ENCODE measurements at regions not wholly inside any gene's neighbourhood (a gene's known extent, or its start where the extent isn't known, plus 50 kb on each side); places are given as distances from the start of the nearest gene placed in this dataset.
"Not testable (repeated sequence)": the region's sequence is repeated elsewhere in the genome, so short reads cannot be mapped to it uniquely, and the experiment has no call there.

- DNase-seq (no peak), ATAC-seq (no peak)
- Histone ChIP-seq H3K27ac (no peak overlapping the region), H3K9me3 (no peaks in the 10 kb centered on the region), H3K36me3 (no peaks in the 10 kb centered on the region), H3K4me3 (no peak overlapping the region), H3K27me3 (no peaks in the 10 kb centered on the region), H3K4me1 (no peaks in the 10 kb centered on the region)
- TF ChIP-seq CTCF (IDR thresholded peaks at IDR 0.05) = no peak
- intact Hi-C loops (cut with DNase I) = no loop called here
- 77 to 81% methylated on average over 2 of the region's 2 CpGs for WGBS, 2 donors
Measured at GRCh38 chr7:79979437-79979836, 155.2 kb upstream of the GNAI1 start.

GRCh38 chr7:79977481-79977880 is 157.2 kb upstream of the GNAI1 start:
- ATAC-seq (no peak), DNase-seq (no peak)
- no peak overlapping the region for H3K4me3 ChIP-seq
- no peaks in the 10 kb centered on the region for H3K27me3 ChIP-seq
- H3K27ac ChIP-seq = no peak overlapping the region
- peaks cover 0 to 7% (median 0%) of the 10 kb centered on the region in 11 donors for H3K9me3 ChIP-seq
- no peaks in the 10 kb centered on the region for H3K4me1 ChIP-seq
- no peak for TF ChIP-seq CTCF (IDR thresholded peaks at IDR 0.05)
- WGBS, 2 donors = 95 to 96% methylated on average over 13 to 16 of the region's 16 CpGs
- intact Hi-C loops (cut with DNase I) = no loop called here
- no peaks in the 10 kb centered on the region for H3K36me3 ChIP-seq

GRCh38 chr7:79976711-79977020 is 158.0 kb upstream of the GNAI1 start:
- H3K27ac ChIP-seq; H3K4me3 ChIP-seq; DNase-seq; H3K9me3 ChIP-seq; ATAC-seq; intact Hi-C loops (cut with DNase I); H3K36me3 ChIP-seq; H3K27me3 ChIP-seq; H3K4me1 ChIP-seq: not testable (repeated sequence)
- WGBS, 2 donors = 66 to 71% methylated on average over 5 of the region's 5 CpGs

DNA sequence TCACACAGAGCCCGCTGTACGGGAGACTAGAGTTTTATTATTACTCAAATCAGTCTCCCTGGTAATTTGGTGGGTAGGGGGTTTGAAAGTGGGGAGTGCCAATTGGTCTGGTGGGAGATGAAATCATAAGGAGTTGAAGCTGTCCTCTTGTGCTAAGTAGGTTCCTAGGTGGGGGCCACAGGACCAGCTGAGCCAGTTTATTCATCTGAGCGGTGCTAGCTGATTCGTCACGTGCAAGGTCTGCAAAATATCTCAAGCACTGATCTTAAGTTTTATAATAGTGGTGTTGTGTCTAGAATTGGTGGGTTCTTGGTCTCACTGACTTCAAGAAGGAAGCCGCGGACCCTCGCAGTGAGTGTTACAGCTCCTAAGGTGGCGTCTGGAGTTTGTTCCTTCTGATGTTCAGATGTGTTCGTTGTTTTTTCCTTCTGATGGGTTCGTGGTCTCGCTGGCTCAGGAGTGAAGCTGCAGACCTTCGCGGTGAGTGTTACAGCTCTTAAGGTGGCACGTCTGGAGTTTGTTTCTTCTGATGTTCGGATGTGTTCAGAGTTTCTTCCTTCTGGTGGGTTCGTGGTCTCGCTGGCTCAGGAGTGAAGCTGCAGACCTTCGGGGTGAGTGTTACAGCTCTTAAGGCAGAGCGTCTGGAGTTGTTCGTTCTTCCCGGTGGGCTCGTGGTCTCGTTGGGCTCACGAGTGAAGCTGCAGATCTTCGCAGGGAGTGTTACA is 158.5 kb upstream of the GNAI1 start:
- DNase-seq; ATAC-seq; H3K36me3 ChIP-seq; H3K27me3 ChIP-seq; H3K4me1 ChIP-seq; H3K9me3 ChIP-seq; H3K27ac ChIP-seq; intact Hi-C loops (cut with DNase I); H3K4me3 ChIP-seq: not testable (repeated sequence)
- 90 to 93% methylated on average over 26 of the region's 26 CpGs for WGBS, 2 donors

DNA sequence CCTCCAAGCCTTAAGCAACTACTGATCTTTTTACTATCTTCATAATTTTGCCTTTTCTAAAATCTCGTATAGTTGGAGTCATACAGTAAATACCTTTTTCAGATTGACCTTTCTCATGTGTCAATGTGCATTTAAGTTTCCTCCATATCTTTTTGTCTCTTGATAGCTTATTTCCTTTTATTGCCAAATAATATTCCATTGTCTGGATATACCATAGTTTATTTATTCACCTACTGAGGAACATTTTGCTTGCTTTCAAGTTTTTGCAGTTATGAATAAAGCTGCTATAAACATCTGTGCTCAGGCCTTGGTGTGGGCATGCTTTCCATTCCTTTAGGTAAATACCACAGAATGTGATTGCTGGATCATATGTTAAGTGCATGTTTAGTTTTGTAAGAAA is 161.2 kb upstream of the GNAI1 start:
- intact Hi-C loops (cut with DNase I) = no loop called here
- no peak for DNase-seq
- WGBS, 2 donors = 79 to 97% methylated on average over 1 of the region's 1 CpG
- Histone ChIP-seq H3K9me3 (peaks cover 0 to 7% (median 0%) of the 10 kb centered on the region in 11 donors), H3K4me1 (no peaks in the 10 kb centered on the region), H3K4me3 (no peak overlapping the region), H3K36me3 (no peaks in the 10 kb centered on the region), H3K27ac (no peak overlapping the region), H3K27me3 (no peaks in the 10 kb centered on the region)
- ATAC-seq = no peak
- TF ChIP-seq CTCF (IDR thresholded peaks at IDR 0.05) = no peak
